ENCODE measurements at regions not wholly inside any gene's neighbourhood (a gene's known extent, or its start where the extent isn't known, plus 50 kb on each side); places are given as distances from the start of the nearest gene placed in this dataset.
"Not testable (repeated sequence)": the region's sequence is repeated elsewhere in the genome, so short reads cannot be mapped to it uniquely, and the experiment has no call there.

- TF ChIP-seq, protein P1, sequence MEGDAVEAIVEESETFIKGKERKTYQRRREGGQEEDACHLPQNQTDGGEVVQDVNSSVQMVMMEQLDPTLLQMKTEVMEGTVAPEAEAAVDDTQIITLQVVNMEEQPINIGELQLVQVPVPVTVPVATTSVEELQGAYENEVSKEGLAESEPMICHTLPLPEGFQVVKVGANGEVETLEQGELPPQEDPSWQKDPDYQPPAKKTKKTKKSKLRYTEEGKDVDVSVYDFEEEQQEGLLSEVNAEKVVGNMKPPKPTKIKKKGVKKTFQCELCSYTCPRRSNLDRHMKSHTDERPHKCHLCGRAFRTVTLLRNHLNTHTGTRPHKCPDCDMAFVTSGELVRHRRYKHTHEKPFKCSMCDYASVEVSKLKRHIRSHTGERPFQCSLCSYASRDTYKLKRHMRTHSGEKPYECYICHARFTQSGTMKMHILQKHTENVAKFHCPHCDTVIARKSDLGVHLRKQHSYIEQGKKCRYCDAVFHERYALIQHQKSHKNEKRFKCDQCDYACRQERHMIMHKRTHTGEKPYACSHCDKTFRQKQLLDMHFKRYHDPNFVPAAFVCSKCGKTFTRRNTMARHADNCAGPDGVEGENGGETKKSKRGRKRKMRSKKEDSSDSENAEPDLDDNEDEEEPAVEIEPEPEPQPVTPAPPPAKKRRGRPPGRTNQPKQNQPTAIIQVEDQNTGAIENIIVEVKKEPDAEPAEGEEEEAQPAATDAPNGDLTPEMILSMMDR (IDR thresholded peaks at IDR 0.05): not testable (repeated sequence)
- not testable (repeated sequence) for TF ChIP-seq POLR2A, POLR2AphosphoS5, EP300 (IDR thresholded peaks at IDR 0.05)
Measured at GRCh38 chr14:105775349-105775923, 249.1 kb downstream of the TMEM121 start.

Data from stomach (tissue), 4 donors.